SU-DHL-6 (cell line): ENCODE measurements at regions not wholly inside any gene's neighbourhood (a gene's known extent, or its start where the extent isn't known, plus 50 kb on each side); places are given as distances from the start of the nearest gene placed in this dataset.
"Not testable (repeated sequence)": the region's sequence is repeated elsewhere in the genome, so short reads cannot be mapped to it uniquely, and the experiment has no call there.

Source experiments
- H2AFZ ChIP-seq: fragments of 200-600 bp; sonication (generic); 2 replicates; pipeline ENCODE4 v1.6.1; 2014; ENCODE audit warnings: low read depth, mild to moderate bottlenecking, moderate library complexity, mixed read lengths, antibody characterized with exemption, low read length; ENCODE audit not compliant: severe bottlenecking
- H3F3A ChIP-seq: fragments of 200-600 bp; shearing (Covaris generic); 2 replicates; pipeline ENCODE4 v1.6.0; 2016; ENCODE audit warnings: antibody characterized with exemption, mild to moderate bottlenecking; ENCODE audit not compliant: insufficient read depth
- H3K27ac ChIP-seq: fragments of 200-600 bp; sonication (generic); 2 replicates; pipeline ENCODE4 v1.5.1; 2016; ENCODE audit warnings: low read depth, mild to moderate bottlenecking, low read length, moderate library complexity, mixed read lengths
- H3K27me3 ChIP-seq: fragments of 200-600 bp; sonication (generic), shearing (Covaris generic); 2 replicates; pipeline ENCODE4 v1.6.0; 2014; ENCODE audit warnings: mild to moderate bottlenecking, low read length
- H3K36me3 ChIP-seq: fragments of 200-600 bp; sonication (generic); 2 replicates; pipeline ENCODE4 v1.6.1; 2014; ENCODE audit warnings: mild to moderate bottlenecking, low read length, mixed read lengths
- H3K4me2 ChIP-seq: fragments of 300-600, 200-600 bp; shearing (Covaris generic), sonication (generic); 2 replicates; pipeline ENCODE4 v1.6.0; 2014; ENCODE audit warnings: low read length, low read depth, mild to moderate bottlenecking; ENCODE audit not compliant: poor library complexity, severe bottlenecking
- H3K4me3 ChIP-seq: fragments of 200-600 bp; sonication (generic); 2 replicates; pipeline ENCODE4 v1.5.1; 2014; ENCODE audit warnings: antibody characterized with exemption, low read length, mild to moderate bottlenecking, mixed read lengths; ENCODE audit not compliant: insufficient read depth, poor library complexity, severe bottlenecking
- H3K79me2 ChIP-seq: fragments of 200-600 bp; sonication (generic); 2 replicates; pipeline ENCODE4 v1.6.1; 2014; ENCODE audit warnings: mild to moderate bottlenecking, low read length, moderate library complexity; ENCODE audit not compliant: insufficient read depth
- H3K9ac ChIP-seq: fragments of 200-600 bp; sonication (generic); 2 replicates; pipeline ENCODE4 v1.7.0; 2014; ENCODE audit warnings: mild to moderate bottlenecking, low read length
- H3K9me2 ChIP-seq: fragments of 200-600 bp; sonication (generic); replicated peaks from 2 replicates; pipeline ENCODE4 v1.6.1; 2014; ENCODE audit warnings: low read length; ENCODE audit not compliant: insufficient read depth
- H3K9me3 ChIP-seq: fragments of 200-600 bp; sonication (generic); 2 replicates; pipeline ENCODE4 v1.6.1; 2014; ENCODE audit warnings: low read length, mixed read lengths; ENCODE audit not compliant: insufficient read depth
- H4K20me1 ChIP-seq: fragments of 200-600 bp; sonication (generic); 2 replicates; pipeline ENCODE4 v1.6.1; 2014; ENCODE audit warnings: low read depth, mild to moderate bottlenecking, antibody characterized with exemption, low read length, moderate library complexity, mixed read lengths
- CTCF ChIP-seq: fragments of 200-600 bp; sonication (generic); IDR thresholded peaks from one replicate; pipeline ENCODE4 v1.5.1; 2017; ENCODE audit warnings: antibody characterized with exemption, mild to moderate bottlenecking, low read length, moderate library complexity; ENCODE audit not compliant: insufficient read depth, poor library complexity, severe bottlenecking
- EZH2phosphoT487 ChIP-seq: fragments of 200-600 bp; sonication (generic), shearing (Covaris generic); conservative IDR thresholded peaks from 2 replicates; pipeline ENCODE4 v1.6.1; 2018; ENCODE audit warnings: mild to moderate bottlenecking, antibody characterized with exemption, low read length, moderate library complexity, mixed read lengths

- no peaks in the 10 kb centered on the region for H3F3A ChIP-seq
Observed at GRCh38 chr15:95630683-95631082, 699.8 kb upstream of the NR2F2 start.

GRCh38 chr15:95635666-95636065 lies 694.8 kb upstream of the NR2F2 start:
- TF ChIP-seq CTCF (no peak), EZH2phosphoT487 (no peak)
- no peak overlapping the region for H2AFZ ChIP-seq

More at GRCh38 chr15:95630683-95631082, 699.8 kb upstream of the NR2F2 start:
- no peaks in the 10 kb centered on the region for H3K36me3 ChIP-seq
- H2AFZ ChIP-seq: no peak overlapping the region
- no peaks in the 10 kb centered on the region for H3K79me2 ChIP-seq
- no peak overlapping the region for H3K27ac ChIP-seq
- H3K4me2 ChIP-seq: no peak overlapping the region
- no peaks in the 10 kb centered on the region for H4K20me1 ChIP-seq
- H3K9me2 ChIP-seq: no peaks in the 10 kb centered on the region
- no peak overlapping the region for H3K4me3 ChIP-seq
- H3K27me3 ChIP-seq: no peaks in the 10 kb centered on the region
- no peak overlapping the region for H3K9ac ChIP-seq
- no peaks in the 10 kb centered on the region for H3K9me3 ChIP-seq
- TF ChIP-seq CTCF: no peak
- no peak for TF ChIP-seq EZH2phosphoT487

GRCh38 chr15:95636107-95636506 lies 694.4 kb upstream of the NR2F2 start:
- no peaks in the 10 kb centered on the region for H3K27me3 ChIP-seq
- no peaks in the 10 kb centered on the region for H3K36me3 ChIP-seq
- no peak overlapping the region for H3K4me3 ChIP-seq
- no peaks in the 10 kb centered on the region for H3K9me2 ChIP-seq
- H3K9ac ChIP-seq: no peak overlapping the region
- no peaks in the 10 kb centered on the region for H3K9me3 ChIP-seq
- no peak for TF ChIP-seq EZH2phosphoT487
- no peak for TF ChIP-seq CTCF
- no peaks in the 10 kb centered on the region for H3K79me2 ChIP-seq
- no peak overlapping the region for H3K4me2 ChIP-seq
- H4K20me1 ChIP-seq: no peaks in the 10 kb centered on the region
- no peaks in the 10 kb centered on the region for H3F3A ChIP-seq
- no peak overlapping the region for H2AFZ ChIP-seq
- no peak overlapping the region for H3K27ac ChIP-seq

More at GRCh38 chr15:95635666-95636065, 694.8 kb upstream of the NR2F2 start:
- no peaks in the 10 kb centered on the region for H3K79me2 ChIP-seq
- H3K4me2 ChIP-seq: no peak overlapping the region
- no peaks in the 10 kb centered on the region for H3K36me3 ChIP-seq
- no peaks in the 10 kb centered on the region for H3K9me3 ChIP-seq
- no peak overlapping the region for H3K27ac ChIP-seq
- H3K9ac ChIP-seq: no peak overlapping the region
- no peaks in the 10 kb centered on the region for H3F3A ChIP-seq
- no peaks in the 10 kb centered on the region for H3K27me3 ChIP-seq
- H4K20me1 ChIP-seq: no peaks in the 10 kb centered on the region
- H3K9me2 ChIP-seq: no peaks in the 10 kb centered on the region
- H3K4me3 ChIP-seq: no peak overlapping the region

- H3F3A ChIP-seq, H3K9ac ChIP-seq, H3K36me3 ChIP-seq, H3K4me3 ChIP-seq, H3K4me2 ChIP-seq, H2AFZ ChIP-seq, H3K79me2 ChIP-seq, H4K20me1 ChIP-seq, H3K27me3 ChIP-seq, H3K9me3 ChIP-seq, H3K9me2 ChIP-seq, H3K27ac ChIP-seq: not testable (repeated sequence)
Observed at GRCh38 chr15:95637234-95637633, 693.3 kb upstream of the NR2F2 start.
